ENCODE measurements at regions not wholly inside any gene's neighbourhood (a gene's known extent, or its start where the extent isn't known, plus 50 kb on each side); places are given as distances from the start of the nearest gene placed in this dataset.

- TF ChIP-seq POLR2A (IDR thresholded peaks at IDR 0.05) (no peak), CTCF (IDR thresholded peaks at IDR 0.05) (no peak)
- H3K4me1 ChIP-seq: no peaks in the 10 kb centered on the region
- H3K4me3 ChIP-seq: no peak overlapping the region
- WGBS, 2 donors: 86 to 92% methylated on average over 2 of the region's 2 CpGs
- intact Hi-C loops (cut with DNase I; ENCODE audit: low total_unique reads): no loop called here
- no peaks in the 10 kb centered on the region for H3K9me3 ChIP-seq
- no peaks in the 10 kb centered on the region for H3K36me3 ChIP-seq (ENCODE audit: low read depth, missing control alignments)
- no peak overlapping the region for H3K27ac ChIP-seq
- DNase-seq: no peak
- H3K27me3 ChIP-seq: no peaks in the 10 kb centered on the region
Measured at GRCh38 chr4:41851621-41852020, 83.6 kb upstream of the TMEM33 start.

DNA sequence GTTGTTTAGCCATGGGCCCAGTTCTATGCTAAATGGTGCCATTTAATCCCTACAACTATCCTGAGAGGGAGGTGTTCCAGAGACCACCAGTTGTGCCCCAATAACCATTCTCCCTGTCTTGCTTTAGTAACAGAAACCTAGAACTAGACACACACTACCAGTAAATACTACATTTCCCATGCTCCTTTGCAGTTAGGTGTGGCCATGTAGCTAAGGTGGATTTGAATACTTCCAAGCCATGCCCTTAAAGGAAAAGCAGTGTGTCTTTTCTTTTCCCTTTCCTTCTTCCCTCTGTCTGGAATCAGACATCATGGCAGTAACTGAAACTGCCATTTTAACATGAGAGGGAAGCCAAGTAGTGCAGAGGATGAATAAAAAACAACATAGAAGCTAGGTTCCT lies 90.9 kb upstream of the TMEM33 start:
- H3K9me3 ChIP-seq: no peaks in the 10 kb centered on the region
- no peak for DNase-seq
- H3K27me3 ChIP-seq: no peaks in the 10 kb centered on the region
- H3K4me3 ChIP-seq: no peak overlapping the region
- intact Hi-C loops (cut with DNase I; ENCODE audit: low total_unique reads): no loop called here
- no peak overlapping the region for H3K27ac ChIP-seq
- TF ChIP-seq POLR2A (IDR thresholded peaks at IDR 0.05) (no peak), CTCF (IDR thresholded peaks at IDR 0.05) (no peak)
- H3K36me3 ChIP-seq (ENCODE audit: low read depth, missing control alignments): no peaks in the 10 kb centered on the region
- no peaks in the 10 kb centered on the region for H3K4me1 ChIP-seq

DNA sequence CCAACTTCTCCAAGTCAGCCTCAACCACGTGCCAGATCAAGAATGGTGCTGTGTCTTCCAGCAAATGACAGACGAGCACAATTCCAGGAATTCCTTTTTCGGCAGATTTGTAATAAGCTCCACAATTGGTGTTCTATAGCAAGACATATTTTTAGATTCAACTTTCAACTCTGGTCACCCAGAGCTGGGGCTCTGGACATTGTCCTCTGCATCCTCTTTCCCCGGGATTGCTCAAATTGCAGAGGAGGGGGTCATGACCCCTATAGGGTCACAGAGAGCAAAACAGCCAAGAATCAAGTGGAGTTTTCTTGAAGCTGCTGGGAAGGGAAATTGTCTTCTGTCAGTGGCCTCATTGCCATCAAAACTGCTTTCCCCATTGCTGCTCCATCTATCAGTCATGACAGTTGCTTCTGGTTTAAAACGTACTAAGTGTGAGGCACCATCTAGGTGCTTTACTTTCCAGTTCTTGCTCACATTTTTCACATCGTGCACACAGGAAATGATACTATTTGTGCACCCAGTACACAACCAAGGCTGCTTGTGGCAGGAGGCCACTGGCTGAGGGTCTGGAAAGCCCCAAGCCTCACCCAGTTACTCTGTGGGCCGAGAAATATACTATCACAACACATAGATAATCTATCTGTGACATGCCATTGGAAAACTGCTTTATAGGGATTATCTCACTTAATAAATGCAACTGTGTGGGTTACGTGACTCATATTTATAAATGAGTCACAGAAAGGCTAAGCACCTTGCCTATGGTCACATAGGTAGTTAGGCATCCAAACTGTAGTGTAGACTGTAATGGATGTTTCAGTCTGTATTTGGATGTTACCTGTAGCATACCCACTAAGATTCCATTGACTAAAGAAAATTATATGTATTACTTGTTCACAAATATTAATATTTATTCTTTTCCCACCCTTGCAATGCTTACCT lies 91.7 kb upstream of the PHOX2B start:
- H3K27me3 ChIP-seq: no peaks in the 10 kb centered on the region

GRCh38 chr4:41838590-41838989 lies 90.1 kb upstream of the PHOX2B start:
- intact Hi-C loops (cut with DNase I; ENCODE audit: low total_unique reads): no loop called here

More for the DNA sequence above, 91.7 kb upstream of the PHOX2B start:
- Histone ChIP-seq H3K4me3 (no peak overlapping the region), H3K4me1 (no peaks in the 10 kb centered on the region), H3K36me3 (ENCODE audit: low read depth, missing control alignments) (no peaks in the 10 kb centered on the region), H3K27ac (no peak overlapping the region), H3K9me3 (no peaks in the 10 kb centered on the region)
- TF ChIP-seq POLR2A (IDR thresholded peaks at IDR 0.05) (no peak), CTCF (IDR thresholded peaks at IDR 0.05) (no peak)
- 34 to 44% methylated on average over 8 of the region's 8 CpGs for WGBS, 2 donors
- intact Hi-C loops (cut with DNase I; ENCODE audit: low total_unique reads): no loop called here
- no peak for DNase-seq

More at GRCh38 chr4:41838590-41838989, 90.1 kb upstream of the PHOX2B start:
- no peaks in the 10 kb centered on the region for H3K4me1 ChIP-seq
- no peaks in the 10 kb centered on the region for H3K9me3 ChIP-seq
- no peaks in the 10 kb centered on the region for H3K36me3 ChIP-seq (ENCODE audit: low read depth, missing control alignments)
- no peak overlapping the region for H3K27ac ChIP-seq
- no peaks in the 10 kb centered on the region for H3K27me3 ChIP-seq
- H3K4me3 ChIP-seq: no peak overlapping the region
- no peak for TF ChIP-seq CTCF (IDR thresholded peaks at IDR 0.05)
- DNase-seq: no peak
